CD14-positive monocyte (primary cell): ENCODE measurements at regions not wholly inside any gene's neighbourhood (a gene's known extent, or its start where the extent isn't known, plus 50 kb on each side); places are given as distances from the start of the nearest gene placed in this dataset.

Experiments used
- DNase-seq, 3 donors: peaks; one replicate each; pipeline ENCODE4 v3.0.0-alpha.2; 2011 to 2022
- H2AFZ ChIP-seq: 2 replicates; pipeline ENCODE4 v1.6.0; 2012; ENCODE audit warnings: mild to moderate bottlenecking, low read depth, low read length, inconsistent platforms; ENCODE audit not compliant: insufficient read depth, poor library complexity, severe bottlenecking
- H3K27ac ChIP-seq, 2 donors: 1 replicate in 1 of 2; 2 replicates in 1 of 2; pipeline ENCODE4 v1.5.1; 2012 to 2013; ENCODE audit warnings: low read length in 2 of 2, control low read depth in 1 of 2, inconsistent platforms in 1 of 2, low read depth in 1 of 2, mild to moderate bottlenecking in 1 of 2
- H3K27me3 ChIP-seq, 2 donors: one replicate each; pipeline versions ENCODE4 v1.6.0 to v1.6.1; 2011 to 2013; ENCODE audit warnings: low read length in 2 of 2; ENCODE audit not compliant: control insufficient read depth in 2 of 2, insufficient read depth in 2 of 2
- H3K36me3 ChIP-seq, 2 donors: replicated peaks in 1 of 2; 1 replicate in 1 of 2; 2 replicates in 1 of 2; pipeline versions ENCODE4 v1.5.1 to v1.6.1; 2012 to 2013; ENCODE audit warnings: low read length in 2 of 2, control low read depth in 1 of 2, inconsistent platforms in 1 of 2, mild to moderate bottlenecking in 1 of 2; ENCODE audit not compliant: insufficient read depth in 2 of 2, control insufficient read depth in 1 of 2
- H3K4me1 ChIP-seq, 2 donors: 1 replicate in 1 of 2; 2 replicates in 1 of 2; pipeline versions ENCODE4 v1.5.1 to v1.6.1; 2012 to 2013; ENCODE audit warnings: low read length in 2 of 2, control low read depth in 1 of 2, inconsistent platforms in 1 of 2, mild to moderate bottlenecking in 1 of 2, moderate library complexity in 1 of 2; ENCODE audit not compliant: insufficient read depth in 2 of 2, control insufficient read depth in 1 of 2
- H3K4me2 ChIP-seq: replicated peaks from 2 replicates; pipeline ENCODE3; 2012; ENCODE audit warnings: low read length, moderate library complexity, mild to moderate bottlenecking; ENCODE audit not compliant: poor library complexity, severe bottlenecking; ENCODE audit errors: extremely low read depth
- H3K4me3 ChIP-seq, 3 experiments: fragments of 200-600 bp in 1 of 3; sonication (generic) in 1 of 3; replicated peaks in 1 of 3; 1 replicate in 2 of 3; 2 replicates in 1 of 3; pipeline ENCODE4 v1.5.1; 2011 to 2013; ENCODE audit warnings: low read length in 3 of 3, mild to moderate bottlenecking in 3 of 3, control low read depth in 2 of 3, low read depth in 2 of 3, inconsistent platforms in 1 of 3, moderate library complexity in 1 of 3
- H3K79me2 ChIP-seq: 2 replicates; pipeline ENCODE4 v1.6.0; 2012; ENCODE audit warnings: mild to moderate bottlenecking, control low read depth, inconsistent platforms, low read length, moderate library complexity; ENCODE audit not compliant: insufficient read depth
- H3K9ac ChIP-seq: 2 replicates; pipeline ENCODE4 v1.6.0; 2017; ENCODE audit warnings: low read length, mild to moderate bottlenecking; ENCODE audit not compliant: insufficient read depth, poor library complexity, severe bottlenecking
- H3K9me3 ChIP-seq, 2 donors: replicated peaks in 1 of 2; 1 replicate in 1 of 2; 2 replicates in 1 of 2; pipeline versions ENCODE4 v1.5.1 to v1.6.1; 2012 to 2013; ENCODE audit warnings: low read length in 2 of 2, control low read depth in 1 of 2; ENCODE audit not compliant: control insufficient read depth in 1 of 2, insufficient read depth in 1 of 2
- H4K20me1 ChIP-seq: 2 replicates; pipeline ENCODE4 v1.6.0; 2012; ENCODE audit warnings: mild to moderate bottlenecking, low read length, control low read depth, moderate library complexity; ENCODE audit not compliant: insufficient read depth
- H3K27ac Mint-ChIP-seq, 7 donors: one replicate each; pipeline ENCODE4 v1.8.0; 2020; ENCODE audit warnings: mild to moderate bottlenecking in 7 of 7, mixed read lengths in 7 of 7, moderate library complexity in 6 of 7, inconsistent platforms in 2 of 7
- H3K27me3 Mint-ChIP-seq, 3 donors: one replicate each; pipeline ENCODE4 v1.8.0; 2021 to 2022; ENCODE audit warnings: low read depth in 3 of 3, mild to moderate bottlenecking in 3 of 3, mixed read lengths in 3 of 3, moderate library complexity in 3 of 3, inconsistent platforms in 1 of 3
- H3K36me3 Mint-ChIP-seq, 2 donors: one replicate each; pipeline ENCODE4 v1.8.0; 2020; ENCODE audit warnings: mixed read lengths in 2 of 2, inconsistent platforms in 1 of 2, mild to moderate bottlenecking in 1 of 2
- H3K4me1 Mint-ChIP-seq: one replicate; pipeline ENCODE4 v1.8.0; 2020; ENCODE audit warnings: mild to moderate bottlenecking, mixed read lengths
- H3K4me3 Mint-ChIP-seq, 2 donors: one replicate each; pipeline ENCODE4 v1.8.0; 2020; ENCODE audit warnings: mild to moderate bottlenecking in 2 of 2, mixed read lengths in 2 of 2, moderate library complexity in 1 of 2
- H3K9me3 Mint-ChIP-seq, 7 donors: one replicate each; pipeline ENCODE4 v1.8.0; 2020 to 2022; ENCODE audit warnings: mixed read lengths in 7 of 7, mild to moderate bottlenecking in 6 of 7, moderate library complexity in 6 of 7, inconsistent platforms in 2 of 7
- WGBS: methylation state at CpG from one replicate; pipeline ENCODE4 v1.1.5; 2013; ENCODE audit warnings: missing lambda C conversion rate; ENCODE audit not compliant: insufficient coverage; 5-methylcytosine and 5-hydroxymethylcytosine counted together
- intact Hi-C, 2 donors: fragments of 100-400 bp; cut with micrococcal nuclease; formaldehyde crosslinking; loops; one replicate each; pipeline versions ENCODE4 v1.15.0 to v1.15.1; 2023
- TF ChIP-seq, protein P1 (sequence below): fragments of 200-600 bp; IDR thresholded peaks from one replicate; pipeline ENCODE4 v1.8.0; 2022; ENCODE audit warnings: antibody characterized with exemption, mild to moderate bottlenecking

DNA sequence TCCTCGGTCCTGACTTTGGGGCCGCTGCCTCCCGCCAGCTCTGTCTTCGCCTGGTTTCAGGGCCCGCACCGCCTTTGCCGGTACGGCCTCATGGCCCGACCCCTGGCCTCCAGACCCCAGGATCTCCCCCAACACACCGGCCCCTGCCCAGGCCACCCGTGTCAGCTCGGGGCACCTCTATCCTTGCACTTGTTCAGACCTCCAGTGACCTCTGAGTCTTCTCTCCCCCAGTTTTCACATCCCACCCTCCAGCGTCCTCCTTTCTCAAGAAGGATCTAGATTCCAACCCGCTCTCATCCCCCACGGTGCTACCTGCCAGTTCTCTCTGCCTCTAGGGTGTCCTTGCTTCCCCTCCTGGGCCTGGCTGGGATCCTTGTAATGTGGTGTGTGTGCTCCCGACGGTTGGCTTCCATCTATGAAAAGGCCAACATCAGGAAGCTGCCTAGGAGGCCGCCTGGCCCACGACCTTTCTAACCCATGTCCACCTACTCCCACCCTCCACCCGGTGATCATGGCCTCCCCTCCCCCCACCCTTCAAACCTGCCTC, 61.1 kb downstream of the SPATA31C2 start:
- peaks cover 12 to 14% of the 10 kb centered on the region in 2 donors for H3K4me1 ChIP-seq
- peaks cover 17% of the 10 kb centered on the region for H3K4me1 Mint-ChIP-seq
- no peak overlapping the region for H3K27ac Mint-ChIP-seq
- H2AFZ ChIP-seq: peak overlapping the region; percentile 85
- H4K20me1 ChIP-seq: no peaks in the 10 kb centered on the region
- peak overlapping the region; percentile 82 for H3K4me2 ChIP-seq
- whole genome bisulfite sequencing: 17% methylated on average over 14 of the region's 20 CpGs
- H3K36me3 ChIP-seq: no peaks in the 10 kb centered on the region
- TF ChIP-seq, protein P1, sequence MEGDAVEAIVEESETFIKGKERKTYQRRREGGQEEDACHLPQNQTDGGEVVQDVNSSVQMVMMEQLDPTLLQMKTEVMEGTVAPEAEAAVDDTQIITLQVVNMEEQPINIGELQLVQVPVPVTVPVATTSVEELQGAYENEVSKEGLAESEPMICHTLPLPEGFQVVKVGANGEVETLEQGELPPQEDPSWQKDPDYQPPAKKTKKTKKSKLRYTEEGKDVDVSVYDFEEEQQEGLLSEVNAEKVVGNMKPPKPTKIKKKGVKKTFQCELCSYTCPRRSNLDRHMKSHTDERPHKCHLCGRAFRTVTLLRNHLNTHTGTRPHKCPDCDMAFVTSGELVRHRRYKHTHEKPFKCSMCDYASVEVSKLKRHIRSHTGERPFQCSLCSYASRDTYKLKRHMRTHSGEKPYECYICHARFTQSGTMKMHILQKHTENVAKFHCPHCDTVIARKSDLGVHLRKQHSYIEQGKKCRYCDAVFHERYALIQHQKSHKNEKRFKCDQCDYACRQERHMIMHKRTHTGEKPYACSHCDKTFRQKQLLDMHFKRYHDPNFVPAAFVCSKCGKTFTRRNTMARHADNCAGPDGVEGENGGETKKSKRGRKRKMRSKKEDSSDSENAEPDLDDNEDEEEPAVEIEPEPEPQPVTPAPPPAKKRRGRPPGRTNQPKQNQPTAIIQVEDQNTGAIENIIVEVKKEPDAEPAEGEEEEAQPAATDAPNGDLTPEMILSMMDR: no peak
- H3K9me3 Mint-ChIP-seq: peaks cover 0 to 4% (median 3%) of the 10 kb centered on the region in 7 donors
- DNase-seq: no peak
- H3K9me3 ChIP-seq: no peaks in the 10 kb centered on the region
- intact Hi-C loops: no loop called here
- H3K79me2 ChIP-seq: no peaks in the 10 kb centered on the region
- peaks cover 20 to 52% of the 10 kb centered on the region in 2 donors for H3K27me3 ChIP-seq
- peak overlapping the region; percentile 83 to 98 for H3K4me3 Mint-ChIP-seq
- peaks cover 48 to 50% (median 49%) of the 10 kb centered on the region in 3 donors for H3K27me3 Mint-ChIP-seq
- peak overlapping the region in 2 of 3 experiments; percentile 36 to 73 for H3K4me3 ChIP-seq
- H3K36me3 Mint-ChIP-seq: peaks cover 0 to 3% of the 10 kb centered on the region in 2 donors
- H3K27ac ChIP-seq: no peak overlapping the region
- peak overlapping the region; percentile 36 for H3K9ac ChIP-seq

GRCh38 chr9:88076286-88077070, 61.8 kb downstream of the SPATA31C2 start:
- H3K4me1 Mint-ChIP-seq: peaks cover 17% of the 10 kb centered on the region
- Histone ChIP-seq H2AFZ (peak overlapping the region; percentile 85), H3K36me3 (no peaks in the 10 kb centered on the region), H3K9me3 (no peaks in the 10 kb centered on the region), H3K27me3 (peaks cover 20 to 52% of the 10 kb centered on the region in 2 donors), H3K4me2 (peak overlapping the region; percentile 82), H3K79me2 (no peaks in the 10 kb centered on the region), H3K9ac (peak overlapping the region; percentile 36), H4K20me1 (no peaks in the 10 kb centered on the region), H3K27ac (no peak overlapping the region), H3K4me3 (peak overlapping the region; percentile 23 to 73 (median 36)), H3K4me1 (peaks cover 12 to 14% of the 10 kb centered on the region in 2 donors)
- H3K9me3 Mint-ChIP-seq: peaks cover 0 to 3% (median 2%) of the 10 kb centered on the region in 7 donors
- peaks cover 0 to 3% of the 10 kb centered on the region in 2 donors for H3K36me3 Mint-ChIP-seq
- peak in 1 of 3 donors; percentile 9 for DNase-seq
- peaks cover 48 to 52% (median 50%) of the 10 kb centered on the region in 3 donors for H3K27me3 Mint-ChIP-seq
- 1% methylated on average over 53 of the region's 57 CpGs for WGBS
- TF ChIP-seq, protein P1: no peak
- no peak overlapping the region for H3K27ac Mint-ChIP-seq
- H3K4me3 Mint-ChIP-seq: peak overlapping the region; percentile 83 to 98
- intact Hi-C loops: no loop called here
